Retinal pigment epithelial cell (primary cell): ENCODE measurements at regions not wholly inside any gene's neighbourhood (a gene's known extent, or its start where the extent isn't known, plus 50 kb on each side); places are given as distances from the start of the nearest gene placed in this dataset.

ENCODE experiments used
- DNase-seq: peaks from one replicate; pipeline ENCODE4 v3.0.0-alpha.2; 2010; ENCODE audit warnings: low read depth
- H3K4me3 ChIP-seq: 2 replicates; pipeline ENCODE4 v1.5.1; 2011; ENCODE audit warnings: mild to moderate bottlenecking, low read length, control low read depth, moderate library complexity
- TF ChIP-seq, protein P1 (sequence below): conservative IDR thresholded peaks from 2 replicates; pipeline ENCODE4 v1.5.1; 2011; ENCODE audit warnings: low read depth, low read length, control low read depth, inconsistent platforms

DNA sequence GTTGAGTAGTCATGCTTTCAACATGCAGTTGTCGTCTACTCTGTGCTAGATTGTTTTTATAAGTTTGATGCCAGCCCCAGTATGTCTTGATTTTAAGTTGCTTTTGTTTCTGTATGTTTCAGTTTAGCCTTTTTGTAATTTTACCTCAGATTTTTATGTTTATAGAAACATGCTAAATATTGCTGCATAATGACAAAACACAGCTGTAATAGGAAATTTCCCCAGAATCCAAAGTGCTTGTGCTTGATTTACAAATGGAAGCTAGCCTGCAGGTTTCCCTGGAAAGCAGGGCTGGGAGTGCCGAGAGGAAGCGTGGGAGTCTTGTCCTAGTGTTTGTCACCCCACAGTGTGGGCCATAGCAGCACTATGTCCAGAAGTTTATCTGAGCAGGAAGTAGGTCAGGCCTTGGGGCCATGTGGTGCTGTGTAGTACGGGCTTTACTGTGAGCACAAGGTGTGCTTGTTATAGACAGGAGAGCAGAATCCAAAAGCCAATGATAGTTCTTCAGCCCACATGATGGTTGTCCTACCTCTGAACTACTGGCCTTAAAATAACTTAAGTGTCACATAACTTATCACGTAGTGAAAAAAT is 100.0 kb upstream of the NREP start:
- DNase-seq = no peak
- TF ChIP-seq, protein P1, sequence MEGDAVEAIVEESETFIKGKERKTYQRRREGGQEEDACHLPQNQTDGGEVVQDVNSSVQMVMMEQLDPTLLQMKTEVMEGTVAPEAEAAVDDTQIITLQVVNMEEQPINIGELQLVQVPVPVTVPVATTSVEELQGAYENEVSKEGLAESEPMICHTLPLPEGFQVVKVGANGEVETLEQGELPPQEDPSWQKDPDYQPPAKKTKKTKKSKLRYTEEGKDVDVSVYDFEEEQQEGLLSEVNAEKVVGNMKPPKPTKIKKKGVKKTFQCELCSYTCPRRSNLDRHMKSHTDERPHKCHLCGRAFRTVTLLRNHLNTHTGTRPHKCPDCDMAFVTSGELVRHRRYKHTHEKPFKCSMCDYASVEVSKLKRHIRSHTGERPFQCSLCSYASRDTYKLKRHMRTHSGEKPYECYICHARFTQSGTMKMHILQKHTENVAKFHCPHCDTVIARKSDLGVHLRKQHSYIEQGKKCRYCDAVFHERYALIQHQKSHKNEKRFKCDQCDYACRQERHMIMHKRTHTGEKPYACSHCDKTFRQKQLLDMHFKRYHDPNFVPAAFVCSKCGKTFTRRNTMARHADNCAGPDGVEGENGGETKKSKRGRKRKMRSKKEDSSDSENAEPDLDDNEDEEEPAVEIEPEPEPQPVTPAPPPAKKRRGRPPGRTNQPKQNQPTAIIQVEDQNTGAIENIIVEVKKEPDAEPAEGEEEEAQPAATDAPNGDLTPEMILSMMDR = no peak
- H3K4me3 ChIP-seq = no peak overlapping the region

DNA sequence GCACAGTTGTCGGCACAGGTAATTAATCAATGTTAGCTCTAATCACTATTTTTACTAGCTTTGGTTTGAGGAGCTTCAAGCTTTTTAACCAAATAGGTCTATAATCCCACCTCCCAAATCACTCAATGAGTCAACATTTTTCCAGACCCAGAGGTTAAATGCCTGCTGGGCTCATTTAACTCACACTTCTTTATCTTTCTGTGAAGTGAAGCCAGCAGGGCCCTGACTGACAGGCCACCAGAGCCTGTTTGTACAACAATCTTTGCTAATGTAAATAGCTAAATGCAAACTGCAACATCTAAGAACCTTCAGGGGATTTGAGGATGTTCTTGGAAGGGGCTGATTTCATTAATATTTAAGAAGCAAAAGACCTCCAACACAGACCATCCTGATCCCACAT is 98.4 kb upstream of the NREP start:
- no peak overlapping the region for H3K4me3 ChIP-seq
- DNase-seq = no peak
- TF ChIP-seq, protein P1 = no peak

DNA sequence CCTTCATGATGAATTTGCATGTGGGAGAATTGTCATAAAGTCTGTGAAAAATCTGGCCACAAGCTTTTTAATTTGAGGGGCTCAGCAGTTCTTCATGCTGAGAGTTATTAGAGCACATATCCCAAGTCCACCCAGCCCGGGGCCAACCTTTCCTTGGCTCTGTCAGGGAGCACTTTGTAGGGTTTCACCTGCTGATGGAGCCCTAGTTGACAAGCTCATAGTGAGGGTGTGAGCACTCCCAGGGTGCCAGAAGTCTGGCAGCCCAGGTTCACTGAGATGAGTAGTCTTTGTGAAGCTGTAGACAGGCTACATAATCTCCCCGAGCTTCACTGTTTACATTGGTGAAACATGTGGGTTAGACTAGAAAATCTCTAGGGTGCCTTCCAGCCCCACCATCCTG is 97.2 kb upstream of the NREP start:
- DNase-seq = no peak
- H3K4me3 ChIP-seq = no peak overlapping the region

DNA sequence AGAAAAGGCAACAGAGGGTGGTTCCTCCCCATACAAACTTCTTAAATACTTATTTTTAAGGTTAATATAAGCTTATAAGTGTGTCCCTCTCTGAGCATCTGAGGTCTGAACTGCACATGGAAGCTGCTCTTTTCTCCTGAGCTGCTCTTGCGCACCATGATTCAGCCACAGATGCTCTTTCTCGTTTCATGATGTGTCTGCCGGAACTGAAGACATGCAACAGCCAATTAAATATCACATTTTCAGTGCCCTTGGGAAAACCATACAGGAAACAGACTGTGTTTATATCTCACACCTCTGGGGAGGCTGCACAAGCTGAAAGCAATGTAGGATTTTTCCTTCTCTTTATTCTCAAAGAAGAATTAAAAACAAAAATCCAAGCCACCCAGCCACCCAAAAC is 96.8 kb upstream of the NREP start:
- DNase-seq = no peak
- H3K4me3 ChIP-seq = no peak overlapping the region
- TF ChIP-seq, protein P1 = no peak

More for the DNA sequence above, 97.2 kb upstream of the NREP start:
- TF ChIP-seq, protein P1 = no peak

DNA sequence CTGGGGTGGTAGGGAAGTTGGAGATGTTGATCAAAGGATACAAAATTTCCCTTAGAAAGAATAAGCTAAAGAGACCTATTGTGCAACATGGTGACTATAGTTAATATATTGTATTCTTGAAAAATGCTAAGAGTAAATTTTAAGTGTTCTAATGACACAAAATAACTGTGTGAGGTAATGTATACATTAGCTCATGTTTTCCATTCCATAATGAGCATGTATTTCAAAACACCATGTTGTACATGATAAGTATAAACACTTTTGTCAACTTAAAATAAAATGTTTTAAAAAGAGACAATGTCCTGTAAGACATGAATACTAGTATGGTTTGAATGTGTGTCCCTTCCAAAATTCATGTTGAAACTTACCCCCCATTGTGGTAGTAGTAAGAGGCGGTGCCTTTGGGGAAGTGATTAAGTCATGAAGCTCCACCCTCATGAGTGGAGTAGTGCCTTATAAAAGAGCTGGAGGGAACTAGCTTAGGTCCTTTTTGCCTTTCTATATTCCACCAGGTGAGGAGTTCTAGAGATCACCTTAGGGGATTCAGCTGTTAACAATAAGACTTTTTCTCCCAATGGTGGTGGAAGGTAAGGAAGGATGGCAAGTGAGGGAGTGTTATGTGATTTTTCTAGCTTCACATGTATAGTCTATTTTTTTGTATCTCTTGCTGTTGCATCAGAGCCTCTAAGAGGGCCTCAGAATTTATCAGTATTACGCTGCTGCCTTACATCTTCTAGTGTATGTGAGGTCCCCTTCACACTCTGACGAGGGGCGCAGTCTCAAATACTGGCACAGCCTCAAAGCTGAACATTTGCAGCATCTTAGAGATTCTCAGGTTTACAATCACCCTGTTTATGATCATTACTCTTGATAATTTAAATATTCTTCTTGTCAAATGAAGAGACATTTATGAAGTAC is 94.9 kb upstream of the NREP start:
- no peak overlapping the region for H3K4me3 ChIP-seq
- TF ChIP-seq, protein P1 = no peak
- DNase-seq = no peak

DNA sequence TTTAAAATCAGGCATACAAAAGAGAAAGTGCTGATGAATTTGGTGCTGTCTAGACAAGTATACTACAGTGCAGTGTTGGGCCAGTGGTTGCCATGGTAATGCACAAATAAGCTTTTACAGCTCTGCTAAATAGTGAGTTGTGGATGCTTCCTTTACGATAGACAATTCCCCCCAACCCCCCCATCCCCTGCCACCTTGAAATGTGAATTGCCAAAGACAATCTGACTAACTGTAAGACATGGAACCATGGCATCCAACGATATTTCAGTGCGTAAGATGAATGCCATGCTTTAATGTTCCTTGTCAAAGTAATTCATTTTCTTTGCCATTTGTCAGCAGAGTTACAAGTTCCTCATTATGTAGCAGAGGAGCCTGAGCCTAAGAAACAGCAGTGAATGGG is 91.5 kb upstream of the NREP start:
- H3K4me3 ChIP-seq = no peak overlapping the region
- TF ChIP-seq, protein P1 = no peak
- no peak for DNase-seq
